ENCODE measurements at regions not wholly inside any gene's neighbourhood (a gene's known extent, or its start where the extent isn't known, plus 50 kb on each side); places are given as distances from the start of the nearest gene placed in this dataset.
"Not testable (repeated sequence)": the region's sequence is repeated elsewhere in the genome, so short reads cannot be mapped to it uniquely, and the experiment has no call there.

DNA sequence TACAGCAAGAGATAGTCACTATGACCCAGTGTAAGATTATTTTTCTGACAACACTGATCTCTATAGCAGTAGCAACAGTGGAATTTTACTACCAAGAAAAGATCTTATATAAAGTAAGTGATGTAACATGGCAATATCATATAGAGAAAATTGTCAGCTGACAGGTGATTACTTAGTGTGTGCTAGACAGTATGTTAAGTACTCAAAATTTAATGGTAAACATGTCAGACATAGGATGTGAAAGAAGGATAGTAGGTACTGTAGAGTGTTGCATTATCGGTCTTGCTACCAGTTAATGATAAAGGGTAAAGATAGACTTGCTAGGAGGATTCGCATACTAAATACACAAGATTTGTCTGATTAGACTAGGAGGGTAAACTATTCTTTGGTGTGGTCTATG, 247.4 kb downstream of the CYLC2 start:
- DNase-seq = no peak

GRCh38 chr9:103243553-103243952, 248.4 kb downstream of the CYLC2 start:
- no peak for DNase-seq

DNA sequence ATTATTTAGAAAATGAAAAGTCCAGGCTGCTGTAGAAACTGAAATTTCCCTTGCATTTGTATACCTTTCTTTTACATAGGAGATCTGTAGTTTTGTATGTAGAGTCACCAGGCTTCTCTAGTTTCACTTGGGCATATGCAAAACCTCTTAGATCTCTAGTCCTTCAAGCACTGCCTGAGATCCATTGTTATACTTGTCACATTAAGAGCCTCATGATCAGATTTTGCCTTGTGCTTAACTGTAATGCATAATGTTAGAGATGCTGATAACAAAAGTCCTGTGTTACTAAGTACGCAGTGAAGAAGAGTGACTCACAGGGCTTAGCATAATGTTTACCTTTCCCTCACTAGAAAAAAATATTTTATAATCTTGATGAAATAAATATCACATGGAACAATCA, 250.2 kb downstream of the CYLC2 start:
- DNase-seq = peak; percentile 74

- DNase-seq = no peak
Measured at GRCh38 chr9:103261951-103262350, 266.8 kb downstream of the CYLC2 start.

GRCh38 chr9:103266064-103266463, 270.9 kb downstream of the CYLC2 start:
- DNase-seq = no peak

GRCh38 chr9:103277240-103277639, 282.1 kb downstream of the CYLC2 start:
- no peak for DNase-seq

GRCh38 chr9:103281126-103281525, 286.0 kb downstream of the CYLC2 start:
- DNase-seq = no peak

DNA sequence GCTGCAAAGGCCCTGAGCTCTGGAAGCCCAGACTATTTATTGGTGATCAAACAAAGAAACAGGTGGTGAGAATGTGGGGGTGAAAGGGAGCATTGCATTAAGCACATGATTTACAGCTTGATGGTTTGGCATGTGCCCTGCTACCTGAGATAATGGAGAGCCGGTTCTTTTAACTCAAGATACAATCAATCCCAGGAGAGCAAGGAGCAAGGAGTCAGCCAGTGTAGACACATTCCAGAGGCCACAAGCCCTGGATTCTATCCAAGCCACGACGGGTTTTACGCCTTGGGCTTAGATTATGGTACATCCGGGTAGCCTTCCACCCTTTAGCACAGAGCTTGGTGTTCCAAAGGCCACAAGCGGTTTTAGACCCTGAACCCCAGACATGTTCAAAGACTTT, 292.2 kb downstream of the CYLC2 start:
- DNase-seq = no peak

DNA sequence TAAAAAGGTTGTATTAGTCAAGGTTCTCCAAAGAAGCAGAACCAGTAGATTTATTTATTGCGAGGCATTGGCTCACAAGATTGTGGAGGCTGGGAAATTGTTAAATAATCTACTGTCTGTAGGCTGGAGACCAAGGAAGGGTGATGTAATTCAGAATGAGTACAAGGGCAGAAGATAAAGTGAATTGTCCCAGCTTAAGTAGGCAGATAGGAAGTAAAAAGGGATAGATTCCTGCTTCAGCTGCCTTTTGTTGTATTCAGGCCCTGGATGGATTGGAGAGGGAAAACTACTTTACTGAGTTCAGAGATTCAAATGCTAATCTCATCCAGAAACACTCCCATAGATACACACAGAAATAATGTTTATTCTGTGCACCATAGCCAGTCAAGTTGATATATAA, 301.1 kb downstream of the CYLC2 start:
- no peak for DNase-seq

GRCh38 chr9:103301051-103301450, 305.9 kb downstream of the CYLC2 start:
- DNase-seq = no peak

- DNase-seq = no peak
Measured at GRCh38 chr9:103304797-103305196, 309.7 kb downstream of the CYLC2 start.

GRCh38 chr9:103319979-103320378, 324.8 kb downstream of the CYLC2 start:
- DNase-seq = no peak

- DNase-seq = no peak
Measured at GRCh38 chr9:103323699-103324098, 328.6 kb downstream of the CYLC2 start.

- DNase-seq = no peak
Measured at GRCh38 chr9:103335461-103335860, 340.3 kb downstream of the CYLC2 start.

DNA sequence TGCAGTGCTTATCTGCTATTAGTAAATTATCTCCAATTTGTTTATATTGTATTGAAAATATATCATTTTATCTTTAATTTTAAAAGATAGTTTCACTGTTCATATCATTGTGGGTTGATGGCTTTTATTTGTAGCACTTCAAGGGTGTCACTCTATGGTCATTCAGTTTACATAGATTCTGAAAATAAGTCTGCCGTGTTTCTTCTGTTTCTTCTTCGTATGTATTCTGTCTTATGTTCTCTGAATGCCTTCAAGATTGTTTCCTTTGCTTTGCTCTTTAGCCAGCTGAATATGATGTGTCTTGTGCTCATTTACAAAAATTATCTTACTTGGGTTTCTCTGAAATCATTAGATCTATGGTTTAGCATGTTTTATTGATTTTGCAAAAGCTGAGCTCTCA, 359.9 kb downstream of the CYLC2 start:
- peak; percentile 4 for DNase-seq

- not testable (repeated sequence) for DNase-seq
Measured at GRCh38 chr9:103357980-103358379, 362.8 kb downstream of the CYLC2 start.

GRCh38 chr9:103361906-103362305, 366.8 kb downstream of the CYLC2 start:
- DNase-seq = no peak

- no peak for DNase-seq
Measured at GRCh38 chr9:103362986-103363385, 367.9 kb downstream of the CYLC2 start.

GRCh38 chr9:103364753-103365152, 369.6 kb downstream of the CYLC2 start:
- DNase-seq = no peak

- DNase-seq = no peak
Measured at GRCh38 chr9:103371152-103371551, 376.0 kb downstream of the CYLC2 start.

GRCh38 chr9:103372828-103373227, 377.7 kb downstream of the CYLC2 start:
- DNase-seq = no peak

- no peak for DNase-seq
Measured at GRCh38 chr9:103377667-103378066, 382.5 kb downstream of the CYLC2 start.

- peak; percentile 40 for DNase-seq
Measured at GRCh38 chr9:103397868-103398600, 402.9 kb downstream of the CYLC2 start.

DNA sequence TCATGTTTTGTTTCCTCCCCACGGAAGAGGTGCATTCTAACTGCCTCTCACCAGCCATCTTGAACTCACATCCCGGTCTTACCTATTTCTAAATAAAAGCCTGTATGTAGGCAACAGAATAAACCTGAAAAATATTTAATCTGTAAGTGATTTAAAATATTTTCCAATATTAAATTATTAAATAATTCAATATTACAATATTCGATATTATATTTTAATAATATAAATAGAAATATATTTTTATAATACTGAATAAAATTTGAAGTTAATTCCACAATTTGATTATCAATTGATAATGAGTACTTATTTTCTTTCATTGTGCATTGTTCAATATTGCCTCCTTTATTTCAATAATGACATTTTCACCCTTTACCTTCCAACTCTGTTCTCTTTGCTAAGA, 404.4 kb downstream of the CYLC2 start:
- no peak for DNase-seq

GRCh38 chr9:103407260-103407659, 412.1 kb downstream of the CYLC2 start:
- DNase-seq = no peak

Measured in DMS153 (cell line).